HG03520 (cell line): ENCODE measurements at regions not wholly inside any gene's neighbourhood (a gene's known extent, or its start where the extent isn't known, plus 50 kb on each side); places are given as distances from the start of the nearest gene placed in this dataset.

ENCODE experiments used
- ATAC-seq: cut with Tn5 transposase; IDR thresholded peaks from one replicate; pipeline ENCODE4 v1.9.1; 2021; ENCODE audit warnings: mild to moderate bottlenecking, moderate library complexity; ENCODE audit not compliant: unreplicated experiment

DNA sequence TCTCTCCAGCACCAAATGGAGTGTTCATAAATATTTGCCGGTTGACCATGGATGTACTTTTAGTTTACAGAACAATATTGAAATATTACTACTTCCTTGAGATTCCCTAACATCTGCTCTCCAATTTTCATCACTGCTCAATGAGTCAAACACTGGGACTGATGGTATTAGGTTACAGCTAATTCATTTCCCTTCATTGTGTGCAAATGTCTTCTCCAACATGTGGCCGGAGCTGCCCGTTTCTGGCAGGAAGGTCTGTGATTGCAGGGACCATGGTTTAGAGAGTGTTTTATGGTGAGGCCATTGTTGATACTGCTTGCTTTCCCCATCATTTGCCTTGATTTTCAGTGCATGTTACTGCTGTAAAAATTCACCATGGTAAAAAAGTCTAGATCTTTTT, 209.3 kb downstream of the HS3ST3B1 start:
- no peak for ATAC-seq

DNA sequence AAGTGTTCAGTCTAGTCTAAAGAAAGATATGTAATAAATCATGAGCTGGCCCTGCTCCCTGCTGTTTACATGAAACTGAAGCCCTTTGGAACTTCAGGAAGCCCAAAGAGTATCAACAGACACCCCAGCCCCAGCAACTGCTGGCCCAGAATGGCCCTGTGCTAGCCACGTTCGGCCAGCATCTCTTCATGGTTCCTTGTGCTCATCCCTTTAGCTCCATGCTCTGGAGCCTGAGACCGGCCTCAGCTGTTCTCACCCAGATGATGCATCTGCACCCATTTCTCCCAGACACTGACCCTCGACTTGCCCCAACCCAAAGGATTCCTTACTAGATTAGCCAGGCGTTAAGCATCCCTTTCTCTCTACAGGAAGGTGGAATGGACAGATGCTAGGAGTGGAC, 207.3 kb downstream of the HS3ST3B1 start:
- no peak for ATAC-seq

DNA sequence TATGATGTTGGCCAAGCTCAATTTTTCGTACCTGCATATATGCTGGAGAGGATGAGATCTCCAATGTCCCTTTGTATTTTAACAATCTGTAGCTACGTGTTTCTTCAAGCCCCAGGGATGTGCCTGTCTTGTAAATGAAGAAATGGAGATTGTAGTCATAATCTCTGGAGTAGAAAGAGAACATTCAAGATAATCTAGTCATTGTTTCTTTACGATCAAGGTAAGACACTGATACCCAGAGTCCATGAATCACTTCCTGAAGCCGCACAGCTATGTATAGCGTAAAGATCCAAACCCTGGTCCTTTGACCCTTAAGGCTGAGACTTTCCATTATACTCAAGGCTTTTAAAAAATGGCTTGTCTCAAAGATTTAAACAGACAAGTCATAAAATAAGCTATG, 205.5 kb downstream of the HS3ST3B1 start:
- no peak for ATAC-seq

DNA sequence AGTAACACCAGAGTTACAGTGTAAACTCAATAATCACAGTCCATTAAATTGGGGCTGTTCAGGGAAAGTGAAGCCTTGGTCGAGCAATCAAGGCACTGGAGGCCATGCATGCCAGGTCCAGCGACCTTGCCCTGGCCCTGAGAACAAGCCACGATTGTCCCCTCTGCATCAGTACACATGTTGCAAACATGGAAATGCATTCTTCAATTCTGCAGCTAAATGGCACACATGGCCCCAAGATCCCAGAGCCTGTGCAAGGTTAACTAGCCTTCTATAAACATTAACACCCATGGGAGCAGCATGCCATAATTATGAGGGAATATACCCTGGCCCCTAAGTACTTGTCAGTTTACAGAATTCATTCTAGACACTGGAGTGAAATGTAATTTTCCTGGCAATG, 204.7 kb downstream of the HS3ST3B1 start:
- no peak for ATAC-seq

DNA sequence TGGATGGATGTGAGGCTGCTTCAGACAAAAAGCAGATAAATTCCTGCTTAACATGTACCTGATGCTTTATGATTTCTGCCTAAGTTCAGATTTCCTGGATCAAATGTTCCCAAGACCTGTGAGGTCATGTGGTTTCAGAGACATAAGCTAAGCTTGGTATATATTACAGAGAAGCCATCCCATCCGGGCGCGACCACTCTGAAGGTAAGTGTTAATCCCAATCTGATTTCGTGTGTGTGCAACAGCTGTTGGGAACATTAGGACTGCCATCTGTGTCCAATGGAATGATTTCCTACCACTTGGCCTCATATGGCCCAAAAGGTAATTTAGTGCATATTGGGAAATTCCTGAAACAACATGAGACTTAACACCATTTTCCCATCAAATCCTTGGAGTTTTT, 199.1 kb downstream of the HS3ST3B1 start:
- ATAC-seq = no peak

DNA sequence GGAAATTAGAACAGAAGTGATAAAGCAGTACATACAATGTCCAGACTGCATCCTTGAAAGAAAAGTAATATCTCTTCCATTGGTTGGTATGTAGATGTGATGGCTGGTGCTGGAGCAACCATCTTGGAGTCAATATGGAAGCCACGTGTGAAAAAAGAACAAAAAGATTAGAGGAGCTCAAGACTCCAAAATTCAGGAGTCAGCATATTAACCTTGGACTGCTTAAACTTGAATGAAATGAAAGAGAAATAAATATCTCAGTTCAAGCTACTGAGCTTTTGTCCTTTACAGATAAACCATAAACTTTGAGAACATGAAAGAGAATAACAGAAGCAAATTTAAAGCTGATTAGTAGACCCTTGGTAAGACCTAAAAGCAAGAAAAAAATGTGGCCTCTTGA, 197.9 kb downstream of the HS3ST3B1 start:
- ATAC-seq = no peak

DNA sequence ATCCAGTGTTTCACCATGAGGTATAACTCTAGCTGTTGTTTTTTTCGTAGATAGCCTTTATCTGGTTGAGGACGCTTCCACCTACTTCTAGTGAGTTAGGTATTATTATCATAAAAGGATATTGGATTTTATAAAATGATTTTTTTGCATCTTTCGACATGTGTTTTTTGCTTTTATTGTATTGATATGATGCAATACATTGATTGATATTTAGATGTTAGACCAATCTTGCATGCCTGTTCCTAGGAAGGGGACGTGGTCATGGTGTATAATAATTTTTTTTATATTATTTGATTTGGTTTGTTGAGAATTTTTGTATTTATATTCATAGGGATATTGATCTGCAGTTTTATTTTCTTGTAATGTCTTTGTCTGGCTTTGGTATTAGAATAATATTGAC, 193.3 kb downstream of the HS3ST3B1 start:
- no peak for ATAC-seq

DNA sequence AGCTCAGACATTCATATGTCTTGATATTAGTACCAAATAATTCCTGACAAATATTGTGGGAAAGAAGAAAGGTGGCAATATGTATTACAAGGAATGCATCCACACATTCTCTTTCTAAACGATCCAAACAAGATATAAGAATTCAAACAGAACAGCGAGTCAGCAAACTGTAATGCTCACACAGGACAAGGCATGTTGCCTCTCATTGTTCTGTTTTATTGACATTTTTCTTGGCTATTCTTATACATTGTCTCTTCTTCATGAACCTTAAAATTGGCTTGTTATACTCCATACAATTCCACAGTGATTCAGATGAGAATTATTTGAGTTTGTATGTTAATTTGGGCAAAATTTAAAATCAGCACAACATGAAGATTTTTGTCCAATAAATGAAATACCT, 189.1 kb downstream of the HS3ST3B1 start:
- no peak for ATAC-seq

DNA sequence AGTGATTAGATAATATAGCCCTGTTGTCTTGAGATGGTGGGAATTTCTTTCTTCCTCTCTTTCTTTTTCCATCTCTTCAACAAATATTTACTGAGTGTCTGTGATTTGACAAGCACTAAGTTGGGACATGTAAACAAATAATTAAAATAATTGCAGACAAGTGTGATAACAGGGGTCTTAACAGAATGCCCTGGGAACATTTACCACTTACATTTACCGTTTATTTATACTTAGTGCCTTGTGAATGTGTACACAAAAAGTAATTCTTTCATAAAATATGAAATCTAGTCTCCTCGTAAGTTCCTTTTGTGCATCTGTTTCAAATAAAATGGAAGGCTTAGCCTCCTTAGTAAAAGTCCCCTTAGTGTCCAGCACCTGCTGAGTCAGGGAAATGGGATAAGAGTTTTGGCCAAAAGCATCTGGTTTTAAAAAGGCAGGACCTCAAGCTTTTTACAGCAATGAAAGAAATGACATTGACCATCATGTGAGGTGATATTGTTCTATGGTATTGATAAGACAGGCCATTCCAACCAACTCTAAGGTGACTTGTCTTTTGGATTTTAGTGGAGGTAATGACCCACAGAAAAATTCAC, 188.2 kb downstream of the HS3ST3B1 start:
- no peak for ATAC-seq

DNA sequence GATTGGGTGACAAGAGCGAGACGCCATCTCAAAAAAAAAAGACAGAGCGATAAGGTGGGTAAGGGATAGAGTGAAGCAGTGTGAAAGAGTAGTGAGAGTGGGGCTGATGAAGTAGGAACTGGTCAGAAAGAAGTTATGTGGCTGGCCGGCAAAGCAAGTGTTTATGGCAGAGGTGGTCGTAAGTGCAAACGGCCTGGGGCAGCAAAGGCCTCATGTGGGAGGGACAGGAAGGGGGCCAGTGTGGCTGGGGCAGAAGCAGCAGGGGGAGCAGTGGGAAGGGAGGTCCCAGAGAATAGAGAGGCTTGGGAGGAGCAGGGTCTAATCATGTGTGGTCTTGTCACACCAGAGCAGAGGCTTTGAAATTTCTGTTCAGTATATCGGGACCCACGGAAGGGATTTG, 186.2 kb downstream of the HS3ST3B1 start:
- no peak for ATAC-seq

DNA sequence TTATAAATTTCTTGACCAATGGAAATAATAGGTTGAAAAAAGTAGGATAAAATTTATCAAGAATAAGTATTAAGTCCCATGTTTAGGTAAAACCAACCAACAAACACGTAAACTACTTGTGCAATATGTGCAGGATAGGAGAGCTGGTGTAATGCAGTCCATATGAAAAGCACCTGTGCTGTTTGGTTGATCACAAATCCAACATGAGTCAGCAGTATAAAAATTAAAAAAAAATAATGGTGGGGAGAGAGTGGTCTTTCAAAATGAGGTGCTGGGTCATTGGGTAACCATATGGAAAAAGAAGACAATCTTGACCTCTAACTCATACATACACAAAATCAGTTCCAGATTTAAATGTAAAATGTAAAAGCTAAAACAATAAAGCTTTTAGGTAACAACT, 181.8 kb downstream of the HS3ST3B1 start:
- ATAC-seq = no peak

DNA sequence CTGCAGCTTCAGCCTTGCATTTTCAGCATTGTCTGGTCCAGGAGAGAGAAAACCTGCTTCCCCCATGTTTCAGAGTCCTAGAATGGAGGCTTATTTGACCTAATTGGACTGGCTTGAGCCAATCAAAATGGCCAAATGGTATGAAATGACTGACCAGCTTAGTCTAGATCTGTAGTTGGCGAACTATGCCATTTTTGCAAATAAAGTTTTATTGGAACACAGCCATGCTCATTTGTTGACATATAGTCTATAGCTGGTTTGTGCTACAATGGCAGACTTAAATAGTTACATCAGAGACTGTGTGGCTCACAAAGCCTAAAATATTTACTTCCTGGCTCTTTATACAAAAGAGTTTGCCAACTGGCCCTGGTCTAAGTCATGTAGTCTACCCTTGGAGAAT, 180.8 kb downstream of the HS3ST3B1 start:
- ATAC-seq = no peak

DNA sequence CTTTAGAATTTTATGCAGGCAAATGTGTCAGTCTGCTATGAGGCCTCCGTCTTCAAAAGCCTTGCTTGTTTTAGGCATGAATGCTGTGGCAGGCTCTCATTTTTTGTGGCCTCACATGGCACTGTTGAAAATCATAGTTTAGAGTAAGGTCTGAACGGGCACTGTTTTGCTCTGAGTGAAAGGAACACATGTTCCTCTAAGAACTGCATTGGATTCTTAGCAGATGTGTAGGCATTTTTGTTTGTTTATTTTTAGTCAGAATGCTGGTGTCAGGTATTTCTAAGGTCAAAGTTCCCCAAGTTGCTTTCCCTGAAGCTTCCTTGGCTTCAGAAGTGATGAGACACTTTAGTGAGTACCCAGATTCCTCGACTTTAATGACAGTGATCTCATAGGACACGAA, 173.7 kb downstream of the HS3ST3B1 start:
- no peak for ATAC-seq

DNA sequence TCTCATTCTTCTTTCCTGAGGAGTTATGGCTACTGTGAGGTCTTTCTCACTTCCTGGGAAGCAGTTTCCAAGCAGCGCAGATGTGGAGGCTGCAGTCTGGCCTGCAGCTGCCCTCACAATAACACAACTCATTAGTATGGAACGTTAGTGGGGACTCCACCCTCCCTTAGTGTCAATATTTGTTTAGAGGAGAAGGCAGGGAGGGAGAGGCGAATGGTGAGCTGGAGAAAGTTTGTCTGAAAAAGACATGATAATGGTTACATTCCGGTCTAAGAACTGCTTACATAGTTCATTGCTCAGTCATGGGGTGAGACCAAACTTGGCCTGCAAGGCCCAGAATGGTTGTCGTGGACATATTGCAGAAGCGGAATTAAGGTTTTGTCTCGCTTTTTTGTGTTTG, 170.2 kb downstream of the HS3ST3B1 start:
- no peak for ATAC-seq

DNA sequence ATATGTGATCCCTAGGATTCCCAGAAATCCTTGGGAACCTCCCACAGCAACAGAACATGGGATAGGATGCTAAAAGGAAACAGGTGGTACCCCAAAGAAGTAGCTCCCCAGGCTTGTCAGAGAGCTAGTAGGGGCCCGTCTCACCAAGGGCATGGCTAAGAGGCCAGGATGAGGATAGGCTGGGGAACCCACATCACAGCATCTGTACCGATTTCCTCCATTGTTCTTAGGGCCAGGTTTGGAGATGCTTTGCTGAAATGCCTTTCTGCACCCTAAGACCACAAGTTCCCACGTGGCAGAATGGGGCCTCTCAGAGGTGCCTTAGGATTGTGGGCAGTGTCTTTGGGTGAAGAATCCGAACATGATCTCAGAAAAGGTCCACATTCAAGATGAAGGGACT, 169.5 kb downstream of the HS3ST3B1 start:
- no peak for ATAC-seq

DNA sequence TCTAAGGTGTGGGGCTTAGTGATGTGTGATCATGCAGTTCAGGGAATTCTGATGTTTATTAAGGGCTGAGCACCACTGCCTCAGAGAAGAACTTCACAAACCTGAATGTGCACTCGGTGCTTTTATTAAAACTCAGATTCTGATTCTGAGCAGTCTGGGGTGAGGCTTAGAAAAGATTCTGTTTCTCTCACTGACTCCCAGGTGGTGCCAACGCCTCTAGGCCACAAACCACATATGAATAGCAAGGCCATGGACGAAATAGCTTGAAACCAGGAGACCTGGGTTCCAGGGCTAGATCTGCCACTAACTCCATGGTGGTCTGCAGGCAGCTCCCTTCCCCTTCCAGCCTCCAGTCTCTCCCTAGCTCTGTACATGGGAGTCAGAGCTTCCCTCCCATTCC, 169.1 kb downstream of the HS3ST3B1 start:
- ATAC-seq = no peak

DNA sequence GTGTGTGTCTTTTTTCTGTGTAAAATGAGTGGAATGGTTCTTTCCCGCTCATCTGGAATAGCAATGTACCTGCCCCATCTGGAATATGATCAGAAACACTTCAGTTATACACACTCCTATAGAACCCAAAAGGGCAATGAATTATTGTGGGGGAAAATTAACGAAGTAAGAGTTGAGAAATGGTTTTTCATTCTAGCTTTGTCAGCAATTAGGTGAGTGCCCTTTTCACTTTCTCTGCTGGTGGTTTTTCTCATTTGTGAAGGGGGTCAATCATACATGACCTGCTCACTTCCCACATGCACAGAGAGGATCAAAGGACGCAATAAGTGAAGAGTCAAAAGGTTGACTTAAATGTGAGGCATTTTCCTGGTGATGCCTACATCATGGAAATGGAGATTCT, 168.0 kb downstream of the HS3ST3B1 start:
- ATAC-seq = no peak

DNA sequence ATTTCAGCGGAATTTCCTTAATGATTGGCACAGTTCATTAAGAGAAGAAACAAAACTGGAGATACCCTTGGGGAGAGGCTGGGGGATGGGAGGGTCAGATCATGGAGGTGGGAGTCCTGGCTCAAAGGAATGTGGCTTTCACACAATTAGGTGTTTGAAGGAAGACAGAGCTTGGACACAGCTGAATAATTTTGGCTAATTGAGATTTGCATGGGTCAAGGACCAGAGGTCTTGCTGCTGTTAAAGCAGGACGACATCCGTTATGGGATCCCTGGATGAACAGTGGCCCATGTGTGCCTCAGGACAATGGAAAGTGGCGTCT, 160.3 kb downstream of the HS3ST3B1 start:
- no peak for ATAC-seq

DNA sequence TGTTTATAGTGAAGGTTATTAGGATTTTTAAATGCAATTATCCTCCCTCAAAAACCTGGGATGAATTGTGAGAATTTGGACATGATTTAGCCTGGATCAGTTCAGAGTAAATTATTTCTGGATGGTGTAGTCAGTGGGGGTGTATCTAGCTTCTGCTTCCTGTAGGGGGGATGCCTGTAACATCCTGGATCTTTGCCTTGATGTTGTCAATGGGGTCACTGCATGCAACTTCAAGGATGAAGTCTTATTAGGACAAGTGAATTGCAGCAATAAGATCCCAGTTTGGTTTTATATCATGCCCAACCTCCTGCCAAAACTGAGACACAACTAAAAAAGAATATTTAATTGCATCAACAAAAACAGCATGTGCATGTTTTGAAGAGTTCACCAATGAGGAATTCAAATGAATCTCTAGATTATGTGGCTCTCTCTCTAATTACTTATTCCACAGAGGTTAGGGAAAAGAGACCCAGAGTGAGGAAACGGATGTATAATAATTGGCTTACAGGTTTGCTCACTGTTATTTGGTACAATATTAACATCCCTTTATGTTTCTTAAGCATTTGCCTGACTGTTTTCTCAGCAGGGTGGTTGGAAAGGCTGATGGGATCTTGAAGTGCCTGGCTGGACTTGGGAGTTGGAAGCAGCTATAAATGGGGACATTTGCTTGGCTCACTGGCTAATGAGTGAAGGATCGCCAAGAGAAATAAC, 159.8 kb downstream of the HS3ST3B1 start:
- ATAC-seq = no peak

DNA sequence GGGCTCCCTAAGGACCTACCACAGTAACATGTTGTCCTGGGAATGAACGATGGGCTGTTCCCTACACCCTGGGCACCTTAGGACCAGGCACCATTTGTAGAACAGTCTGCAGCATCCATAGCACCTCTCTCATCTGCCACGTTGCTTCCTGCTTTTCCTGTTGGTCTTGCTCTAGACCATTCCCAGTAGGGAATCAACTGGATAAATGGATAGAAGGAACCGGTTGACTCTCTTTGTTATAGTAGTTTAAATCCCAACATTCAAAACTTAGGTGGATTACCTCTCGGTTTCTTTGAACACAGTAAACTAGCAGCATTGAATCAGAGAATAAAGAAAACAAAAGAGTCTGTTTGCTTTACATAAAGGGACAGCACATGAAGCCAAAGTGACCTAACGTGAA, 159.1 kb downstream of the HS3ST3B1 start:
- no peak for ATAC-seq

DNA sequence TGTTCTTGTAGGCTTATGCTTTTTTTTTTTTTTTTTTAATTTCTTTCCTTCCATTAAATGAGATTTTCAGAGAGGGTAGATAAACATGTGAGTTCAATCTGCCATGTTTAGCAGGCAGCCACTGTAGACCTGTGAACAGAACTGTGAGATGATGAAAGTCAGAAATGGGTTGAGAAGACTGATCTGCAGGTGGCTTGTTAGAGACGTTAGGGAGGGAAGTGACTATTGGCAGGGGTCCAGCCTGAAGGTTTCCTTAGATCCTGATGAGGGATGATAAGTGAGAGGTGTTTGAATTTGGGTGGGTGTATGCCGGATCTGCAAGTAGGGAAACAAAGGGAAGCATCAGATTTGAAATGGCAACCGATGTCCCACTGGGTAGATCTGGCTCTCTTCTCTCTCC, 157.8 kb downstream of the HS3ST3B1 start:
- no peak for ATAC-seq

DNA sequence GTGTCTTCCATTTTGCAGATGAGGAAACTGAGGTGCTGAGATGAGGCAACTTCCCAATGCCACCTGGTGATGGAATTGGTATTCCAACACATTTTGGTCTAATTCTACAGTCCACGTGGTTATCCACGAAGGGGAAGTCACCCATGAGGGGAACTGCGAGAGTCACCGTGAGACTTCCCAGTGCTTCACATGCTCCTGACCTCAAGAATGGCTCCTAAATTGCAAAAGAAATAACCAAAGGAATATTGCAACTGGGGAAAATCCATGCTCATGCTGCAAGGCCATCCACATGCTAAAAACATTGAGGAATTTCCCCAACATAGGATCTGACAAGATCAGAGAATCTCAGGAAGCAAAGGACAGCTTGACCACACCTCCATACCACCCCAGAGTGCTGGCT, 153.9 kb downstream of the HS3ST3B1 start:
- no peak for ATAC-seq

DNA sequence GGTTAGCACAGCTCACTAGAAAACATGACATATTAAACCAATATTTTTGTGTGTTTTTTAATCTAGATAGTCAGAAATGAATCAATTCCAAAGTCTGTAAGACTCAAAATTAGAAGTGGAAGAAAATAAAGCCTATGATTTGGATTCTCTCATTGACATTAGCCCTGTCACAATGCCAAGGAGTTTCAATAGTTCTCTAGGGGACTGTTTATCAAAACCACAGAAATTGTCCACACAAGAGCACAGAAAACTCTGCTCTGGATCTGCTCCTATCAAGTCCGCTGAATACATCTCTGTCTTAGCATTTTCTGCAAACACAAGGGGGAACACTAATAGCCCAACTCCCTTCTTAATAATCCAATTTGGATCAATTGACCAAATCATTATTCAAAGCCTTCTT, 152.0 kb downstream of the HS3ST3B1 start:
- ATAC-seq = no peak
